B cell (primary cell): ENCODE measurements at regions not wholly inside any gene's neighbourhood (a gene's known extent, or its start where the extent isn't known, plus 50 kb on each side); places are given as distances from the start of the nearest gene placed in this dataset.

ENCODE experiments used
- ATAC-seq: fragments of 200-7000 bp; cut with Tn5 transposase; one replicate; pipeline ENCODE4 v1.10.0; 2021; ENCODE audit warnings: low read depth, mild to moderate bottlenecking, moderate number of reproducible peaks, moderate library complexity
- CTCF ChIA-PET: fragments of 350-600 bp; sonication (Branson Sonifier 250); formaldehyde crosslinking; loops from one replicate; lab custom pipeline; 2021; ENCODE audit warnings: antibody characterized with exemption, inconsistent platforms; lab: Charles Lee
- POLR2A ChIA-PET: fragments of 350-600 bp; sonication (Branson Sonifier 250); formaldehyde crosslinking; loops from one replicate; lab custom pipeline; 2021; ENCODE audit warnings: antibody characterized with exemption; lab: Charles Lee
- DNase-seq: peaks from one replicate; pipeline ENCODE4 v3.0.0; 2013
- H2AFZ ChIP-seq: 2 replicates; pipeline ENCODE4 v1.6.1; 2012; ENCODE audit warnings: mild to moderate bottlenecking, low read depth, low read length; ENCODE audit not compliant: insufficient read depth, poor library complexity, severe bottlenecking
- H3K27ac ChIP-seq, 2 donors: 1 replicate in 1 of 2; 2 replicates in 1 of 2; pipeline ENCODE4 v1.5.1; 2012 to 2013; ENCODE audit warnings: low read length in 2 of 2, mild to moderate bottlenecking in 2 of 2, moderate library complexity in 1 of 2
- H3K27me3 ChIP-seq, 4 experiments: fragments of 200-600 bp in 1 of 4; sonication (generic) in 1 of 4; replicated peaks in 1 of 4; 1 replicate in 2 of 4; 2 replicates in 2 of 4; pipeline versions ENCODE4 v1.6.1 to v1.7.0; 2013 to 2016; ENCODE audit warnings: low read length in 3 of 4, mild to moderate bottlenecking in 2 of 4, mixed read lengths in 1 of 4, moderate library complexity in 1 of 4; ENCODE audit not compliant: insufficient read depth in 4 of 4, control insufficient read depth in 3 of 4; ENCODE audit errors: control extremely low read depth in 1 of 4
- H3K36me3 ChIP-seq, 2 experiments: replicated peaks in 1 of 2; 1 replicate in 1 of 2; 2 replicates in 1 of 2; pipeline versions ENCODE4 v1.6.1 to v1.7.1; 2013; ENCODE audit warnings: low read length in 1 of 2; ENCODE audit not compliant: insufficient read depth in 2 of 2, control insufficient read depth in 1 of 2; ENCODE audit errors: control extremely low read depth in 1 of 2, extremely low read depth in 1 of 2
- H3K4me1 ChIP-seq, 2 donors: fragments of 200-600 bp in 1 of 2; sonication (generic) in 1 of 2; 1 replicate in 1 of 2; 2 replicates in 1 of 2; pipeline versions ENCODE4 v1.5.1 to v1.6.1; 2013 to 2017; ENCODE audit warnings: low read length in 2 of 2; ENCODE audit not compliant: control insufficient read depth in 2 of 2, insufficient read depth in 2 of 2
- H3K4me2 ChIP-seq: replicated peaks from 2 replicates; pipeline ENCODE3; 2012; ENCODE audit warnings: mild to moderate bottlenecking, low read depth, low read length; ENCODE audit not compliant: poor library complexity, severe bottlenecking
- H3K4me3 ChIP-seq, 5 experiments: fragments of 200-600 bp in 1 of 5; sonication (generic) in 1 of 5; 1 replicate in 3 of 5; 2 replicates in 2 of 5; pipeline versions ENCODE4 v1.5.1 to v1.7.0; 2011 to 2016; ENCODE audit warnings: low read length in 4 of 5, mild to moderate bottlenecking in 4 of 5, low read depth in 2 of 5, control low read depth in 1 of 5, moderate library complexity in 1 of 5; ENCODE audit not compliant: insufficient read depth in 1 of 5; ENCODE audit errors: control extremely low read depth in 1 of 5, extremely low read depth in 1 of 5
- H3K79me2 ChIP-seq: fragments of 200-600 bp; sonication (generic); one replicate; pipeline ENCODE4 v1.6.0; 2016; ENCODE audit warnings: low read length; ENCODE audit not compliant: control insufficient read depth, insufficient read depth
- H3K9ac ChIP-seq: fragments of 200-600 bp; sonication (generic); 2 replicates; pipeline ENCODE4 v1.6.1; 2017; ENCODE audit warnings: mild to moderate bottlenecking, low read length, moderate library complexity
- H3K9me3 ChIP-seq, 3 donors: one replicate each; pipeline versions ENCODE4 v1.6.1 to v1.7.1; 2013; ENCODE audit warnings: low read length in 2 of 3; ENCODE audit not compliant: control insufficient read depth in 2 of 3, insufficient read depth in 1 of 3; ENCODE audit errors: control extremely low read depth in 1 of 3
- H4K20me1 ChIP-seq: 2 replicates; pipeline ENCODE4 v1.6.0; 2012; ENCODE audit warnings: mild to moderate bottlenecking, low read length; ENCODE audit not compliant: insufficient read depth, control insufficient read depth, poor library complexity, severe bottlenecking
- H3K27ac Mint-ChIP-seq: one replicate; pipeline ENCODE4 v1.8.0; 2021; ENCODE audit warnings: mixed read lengths
- H3K27me3 Mint-ChIP-seq: one replicate; pipeline ENCODE4 v1.8.0; 2021; ENCODE audit warnings: mixed read lengths
- H3K4me1 Mint-ChIP-seq: one replicate; pipeline ENCODE4 v1.8.0; 2021; ENCODE audit warnings: mixed read lengths
- H3K4me3 Mint-ChIP-seq: one replicate; pipeline ENCODE4 v1.8.0; 2021; ENCODE audit warnings: mixed read lengths
- H3K9me3 Mint-ChIP-seq: one replicate; pipeline ENCODE4 v1.8.0; 2022; ENCODE audit warnings: mixed read lengths; ENCODE audit not compliant: insufficient read depth
- CTCF ChIP-seq: fragments of 200-600 bp; IDR thresholded peaks from one replicate; pipeline ENCODE4 v1.8.0; 2022; ENCODE audit warnings: antibody characterized with exemption, mild to moderate bottlenecking
- EZH2 ChIP-seq: IDR thresholded peaks from 2 replicates; pipeline ENCODE4 v1.6.1; 2012; ENCODE audit warnings: borderline replicate concordance, low read depth, mild to moderate bottlenecking, moderate library complexity, low read length; ENCODE audit not compliant: insufficient read depth, poor library complexity, severe bottlenecking
- WGBS: methylation state at CpG from one replicate; pipeline ENCODE4 v1.1.5; 2013; ENCODE audit warnings: missing lambda C conversion rate; ENCODE audit not compliant: insufficient coverage; 5-methylcytosine and 5-hydroxymethylcytosine counted together
- intact Hi-C: fragments of 100-400 bp; cut with micrococcal nuclease; formaldehyde crosslinking; loops from one replicate; pipeline ENCODE4 v1.10.0; 2022

DNA sequence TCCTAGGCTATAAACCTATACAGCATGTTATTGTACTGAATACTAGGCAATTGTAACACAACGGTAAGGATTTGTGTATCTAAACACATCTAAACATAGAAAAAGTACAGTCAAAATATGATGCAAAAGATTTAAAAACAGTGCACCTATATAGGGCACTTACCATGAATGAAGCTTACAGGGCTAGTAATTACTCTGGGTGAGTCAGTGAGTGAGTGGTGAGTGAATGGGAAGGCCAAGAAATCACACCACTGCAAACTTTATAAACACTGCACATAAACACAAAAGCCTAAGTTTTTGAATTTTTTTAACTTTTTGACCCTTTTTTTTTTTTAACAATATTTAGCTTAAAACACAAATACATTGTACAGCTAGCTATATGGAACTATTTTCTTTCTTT is 204.7 kb upstream of the CTNNB1 start:
- WGBS, result no CpG with 5 or more reads among the region's 1 CpG
- H3K27ac Mint-ChIP-seq, result no peak overlapping the region
- H3K4me3 Mint-ChIP-seq, result no peak overlapping the region
- H3K27me3 Mint-ChIP-seq, result peaks cover 6% of the 10 kb centered on the region
- no peak overlapping the region for H3K27ac ChIP-seq
- H3K9ac ChIP-seq, result no peak overlapping the region
- no peak overlapping the region for H3K4me3 ChIP-seq
- H3K9me3 ChIP-seq, result peaks cover 0 to under 1% (median 0%) of the 10 kb centered on the region in 3 donors
- intact Hi-C loops, result no loop called here
- no peaks in the 10 kb centered on the region for H3K4me1 ChIP-seq
- DNase-seq, result no peak
- H3K9me3 Mint-ChIP-seq, result no peaks in the 10 kb centered on the region
- ChIA-PET CTCF (no interaction called here), POLR2A (interaction anchor here (0.6 kb wide), 1 partner anchor 23 kb away, joined by 3 read pairs; no protein-coding TSS in a partner anchor)
- H3K79me2 ChIP-seq, result no peaks in the 10 kb centered on the region
- H3K27me3 ChIP-seq, result no peaks in the 10 kb centered on the region
- H3K4me2 ChIP-seq, result no peak overlapping the region
- H3K36me3 ChIP-seq, result no peaks in the 10 kb centered on the region
- TF ChIP-seq EZH2 (no peak), CTCF (no peak)
- no peak for ATAC-seq
- no peak overlapping the region for H2AFZ ChIP-seq
- no peaks in the 10 kb centered on the region for H3K4me1 Mint-ChIP-seq
- H4K20me1 ChIP-seq, result no peaks in the 10 kb centered on the region

DNA sequence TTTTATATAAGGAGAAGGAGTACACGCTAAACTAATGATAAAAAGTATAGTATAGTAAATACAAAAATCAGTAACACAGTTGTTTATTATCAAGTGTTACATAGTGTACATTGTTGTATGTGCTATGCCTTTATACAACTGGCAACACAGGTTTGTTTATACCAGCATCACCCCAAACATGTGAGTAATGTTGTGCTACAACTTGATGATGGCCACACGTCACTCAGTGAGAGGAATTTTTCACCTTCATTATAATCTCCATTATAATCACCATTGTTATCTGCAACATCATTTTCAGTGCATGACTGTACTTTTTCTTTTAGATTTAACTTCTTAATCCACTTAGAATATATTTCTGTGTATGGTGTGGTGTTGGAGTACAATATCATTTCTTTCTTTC is 204.0 kb upstream of the CTNNB1 start:
- no peaks in the 10 kb centered on the region for H3K36me3 ChIP-seq
- H3K9me3 ChIP-seq, result no peaks in the 10 kb centered on the region
- Mint-ChIP-seq H3K27me3 (peaks cover 4% of the 10 kb centered on the region), H3K4me3 (no peak overlapping the region), H3K9me3 (no peaks in the 10 kb centered on the region), H3K27ac (no peak overlapping the region), H3K4me1 (no peaks in the 10 kb centered on the region)
- ATAC-seq, result no peak
- no peaks in the 10 kb centered on the region for H3K4me1 ChIP-seq
- no peaks in the 10 kb centered on the region for H4K20me1 ChIP-seq
- ChIA-PET POLR2A (interaction anchor here (0.6 kb wide), 1 partner anchor 24 kb away, joined by 3 read pairs; no protein-coding TSS in a partner anchor), CTCF (interaction anchor here (0.9 kb wide), 1 partner anchor 59 kb away, joined by 3 read pairs; no protein-coding TSS in a partner anchor)
- H3K4me3 ChIP-seq, result no peak overlapping the region
- no peak overlapping the region for H3K9ac ChIP-seq
- DNase-seq, result no peak
- no peaks in the 10 kb centered on the region for H3K79me2 ChIP-seq
- WGBS, result no CpG with 5 or more reads among the region's 2 CpGs
- H3K27ac ChIP-seq, result no peak overlapping the region
- no peak for TF ChIP-seq EZH2
- H2AFZ ChIP-seq, result no peak overlapping the region
- intact Hi-C loops, result no loop called here
- no peaks in the 10 kb centered on the region for H3K27me3 ChIP-seq
- H3K4me2 ChIP-seq, result no peak overlapping the region
